DND-41 (cell line): ENCODE measurements at regions not wholly inside any gene's neighbourhood (a gene's known extent, or its start where the extent isn't known, plus 50 kb on each side); places are given as distances from the start of the nearest gene placed in this dataset.

Experiments used
- ATAC-seq: fragments of 200-7000 bp; cut with Tn5 transposase; 3 replicates; pipeline ENCODE4 v1.9.1; 2021; ENCODE audit warnings: low read depth; ENCODE audit not compliant: insufficient read depth
- DNase-seq: peaks from one replicate; pipeline ENCODE4 v3.0.0-alpha.2; 2020
- H2AFZ ChIP-seq: 2 replicates; pipeline ENCODE4 v1.6.0; 2012; ENCODE audit warnings: low read depth, low read length
- H3K27ac ChIP-seq: 2 replicates; pipeline ENCODE4 v1.5.1; 2012; ENCODE audit warnings: low read length, inconsistent platforms
- H3K27me3 ChIP-seq: fragments of 200-600 bp; sonication (generic); 2 replicates; pipeline ENCODE4 v1.6.0; 2012; ENCODE audit warnings: low read length, mild to moderate bottlenecking, inconsistent platforms; ENCODE audit not compliant: insufficient read depth, poor library complexity
- H3K36me3 ChIP-seq: 2 replicates; pipeline ENCODE4 v1.5.1; 2012; ENCODE audit warnings: low read length, inconsistent platforms; ENCODE audit not compliant: insufficient read depth
- H3K4me1 ChIP-seq: 2 replicates; pipeline ENCODE4 v1.5.1; 2012; ENCODE audit warnings: mild to moderate bottlenecking, low read length; ENCODE audit not compliant: insufficient read depth
- H3K4me2 ChIP-seq: 2 replicates; pipeline ENCODE4 v1.6.0; 2012; ENCODE audit warnings: mild to moderate bottlenecking, moderate library complexity, low read length, inconsistent platforms; ENCODE audit not compliant: insufficient read depth
- H3K4me3 ChIP-seq, 2 experiments: fragments of 200-600 bp in 1 of 2; shearing (Covaris generic) in 1 of 2; 2 replicates each; pipeline ENCODE4 v1.5.1; 2012 to 2016; ENCODE audit warnings: inconsistent platforms in 2 of 2, low read length in 2 of 2, mild to moderate bottlenecking in 2 of 2, low read depth in 1 of 2, moderate library complexity in 1 of 2
- H3K79me2 ChIP-seq: 2 replicates; pipeline ENCODE4 v1.6.0; 2012; ENCODE audit warnings: low read length, inconsistent platforms; ENCODE audit not compliant: insufficient read depth
- H3K9ac ChIP-seq: 2 replicates; pipeline ENCODE4 v1.6.0; 2012; ENCODE audit warnings: low read depth, mild to moderate bottlenecking, inconsistent platforms, low read length, moderate library complexity
- H3K9me3 ChIP-seq: 2 replicates; pipeline ENCODE4 v1.5.1; 2012; ENCODE audit warnings: low read length, moderate library complexity, mild to moderate bottlenecking, inconsistent platforms; ENCODE audit not compliant: insufficient read depth, severe bottlenecking
- H4K20me1 ChIP-seq: 2 replicates; pipeline ENCODE4 v1.6.0; 2012; ENCODE audit warnings: low read length; ENCODE audit not compliant: insufficient read depth
- CTCF ChIP-seq: IDR thresholded peaks from 2 replicates; pipeline ENCODE4 v1.5.1; 2012; ENCODE audit warnings: borderline replicate concordance, low read length, moderate library complexity, mild to moderate bottlenecking; ENCODE audit not compliant: poor library complexity, severe bottlenecking; ENCODE audit errors: extremely low read depth
- EZH2 ChIP-seq: IDR thresholded peaks from 3 replicates; pipeline ENCODE4 v1.6.1; 2012; ENCODE audit warnings: borderline replicate concordance, low read depth, mild to moderate bottlenecking, moderate library complexity, low read length, inconsistent platforms; ENCODE audit not compliant: severe bottlenecking

GRCh38 chr7:81029511-81029910 lies 110.7 kb upstream of the SEMA3C start:
- H3K27ac ChIP-seq: no peak overlapping the region
- no peaks in the 10 kb centered on the region for H3K79me2 ChIP-seq
- TF ChIP-seq CTCF: no peak
- TF ChIP-seq EZH2: no peak
- H4K20me1 ChIP-seq: no peaks in the 10 kb centered on the region
- no peaks in the 10 kb centered on the region for H3K27me3 ChIP-seq
- no peaks in the 10 kb centered on the region for H3K36me3 ChIP-seq
- no peaks in the 10 kb centered on the region for H3K9me3 ChIP-seq
- H2AFZ ChIP-seq: no peak overlapping the region
- ATAC-seq: no peak
- no peak overlapping the region for H3K4me2 ChIP-seq
- H3K4me1 ChIP-seq: no peaks in the 10 kb centered on the region
- DNase-seq: no peak
- no peak overlapping the region for H3K9ac ChIP-seq
- H3K4me3 ChIP-seq: no peak overlapping the region

GRCh38 chr7:81025360-81025759 lies 106.5 kb upstream of the SEMA3C start:
- H3K4me1 ChIP-seq: no peaks in the 10 kb centered on the region
- H3K9me3 ChIP-seq: no peaks in the 10 kb centered on the region
- no peak overlapping the region for H3K27ac ChIP-seq
- no peaks in the 10 kb centered on the region for H3K27me3 ChIP-seq
- H3K4me2 ChIP-seq: no peak overlapping the region
- ATAC-seq: no peak
- no peaks in the 10 kb centered on the region for H3K36me3 ChIP-seq
- H3K9ac ChIP-seq: no peak overlapping the region
- no peak for DNase-seq
- no peaks in the 10 kb centered on the region for H4K20me1 ChIP-seq
- H3K4me3 ChIP-seq: no peak overlapping the region
- H2AFZ ChIP-seq: no peak overlapping the region
- no peaks in the 10 kb centered on the region for H3K79me2 ChIP-seq
- TF ChIP-seq EZH2 (no peak), CTCF (no peak)

DNA sequence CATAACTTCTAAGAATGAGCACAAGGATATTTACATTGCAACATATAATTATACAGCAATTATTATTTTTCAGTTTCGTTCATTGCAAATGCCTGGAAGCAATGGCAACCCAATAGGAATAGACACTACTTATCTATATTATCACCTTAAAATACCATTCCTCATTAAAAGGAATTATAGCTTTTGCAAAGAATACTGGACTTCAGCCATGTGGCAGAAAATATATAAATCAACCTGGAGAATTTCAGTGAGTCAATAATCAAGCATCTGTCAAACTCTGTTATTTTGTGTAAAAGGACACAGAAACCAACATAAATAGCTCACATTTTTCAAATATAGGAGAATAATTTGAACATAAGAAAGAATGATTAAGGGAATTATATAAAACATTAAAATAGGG lies 96.1 kb upstream of the SEMA3C start:
- Histone ChIP-seq H3K9me3 (no peaks in the 10 kb centered on the region), H2AFZ (no peak overlapping the region), H3K79me2 (no peaks in the 10 kb centered on the region), H3K4me1 (no peaks in the 10 kb centered on the region), H3K9ac (no peak overlapping the region), H3K27me3 (no peaks in the 10 kb centered on the region), H3K4me2 (no peak overlapping the region), H4K20me1 (no peaks in the 10 kb centered on the region), H3K27ac (no peak overlapping the region), H3K4me3 (no peak overlapping the region), H3K36me3 (no peaks in the 10 kb centered on the region)
- no peak for ATAC-seq
- TF ChIP-seq EZH2 (no peak), CTCF (no peak)
- DNase-seq: no peak

GRCh38 chr7:81014266-81014665 lies 95.4 kb upstream of the SEMA3C start:
- no peak for TF ChIP-seq EZH2
- TF ChIP-seq CTCF: no peak
- DNase-seq: no peak
- no peaks in the 10 kb centered on the region for H3K9me3 ChIP-seq
- H4K20me1 ChIP-seq: no peaks in the 10 kb centered on the region
- H2AFZ ChIP-seq: no peak overlapping the region
- no peak overlapping the region for H3K4me2 ChIP-seq
- H3K4me3 ChIP-seq: no peak overlapping the region
- no peak overlapping the region for H3K27ac ChIP-seq
- H3K27me3 ChIP-seq: no peaks in the 10 kb centered on the region
- H3K9ac ChIP-seq: no peak overlapping the region
- no peaks in the 10 kb centered on the region for H3K79me2 ChIP-seq
- no peaks in the 10 kb centered on the region for H3K36me3 ChIP-seq
- no peaks in the 10 kb centered on the region for H3K4me1 ChIP-seq
- no peak for ATAC-seq
